GM23338 (cell line): ENCODE measurements at regions not wholly inside any gene's neighbourhood (a gene's known extent, or its start where the extent isn't known, plus 50 kb on each side); places are given as distances from the start of the nearest gene placed in this dataset.

Experiments
- CREB1 ChIP-seq: fragments of 250-450 bp; sonication (Bioruptor Pico); IDR thresholded peaks from 2 replicates; pipeline ENCODE4 v1.5.0; 2020; ENCODE audit warnings: low read depth, mild to moderate bottlenecking, moderate library complexity
- EZH2 ChIP-seq: fragments of 200-600 bp; sonication (generic); IDR thresholded peaks from one replicate; pipeline ENCODE4 v1.8.0; 2017; ENCODE audit warnings: antibody characterized with exemption, mild to moderate bottlenecking, low read depth; ENCODE audit not compliant: unreplicated experiment
- EZH2phosphoT487 ChIP-seq: fragments of 200-600 bp; sonication (generic); IDR thresholded peaks from one replicate; pipeline ENCODE4 v1.8.1; 2018; ENCODE audit warnings: antibody characterized with exemption; ENCODE audit not compliant: unreplicated experiment
- JUNB ChIP-seq: IDR thresholded peaks from one replicate; pipeline ENCODE4 v1.6.1; 2016; ENCODE audit warnings: antibody characterized with exemption; ENCODE audit not compliant: unreplicated experiment
- NANOG ChIP-seq: IDR thresholded peaks from 2 replicates; pipeline ENCODE4 v1.6.1; 2016; ENCODE audit warnings: antibody characterized with exemption, borderline replicate concordance
- POLR2AphosphoS5 ChIP-seq: IDR thresholded peaks from 2 replicates; pipeline ENCODE4 v1.6.1; 2016; ENCODE audit warnings: antibody characterized with exemption, low read depth
- STAT1 ChIP-seq: IDR thresholded peaks from one replicate; pipeline ENCODE4 v1.6.1; 2016; ENCODE audit warnings: antibody characterized with exemption; ENCODE audit not compliant: unreplicated experiment
- ZNF114 ChIP-seq: fragments of 250-450 bp; sonication (Bioruptor Pico); IDR thresholded peaks from 2 replicates; pipeline ENCODE4 v1.5.0; 2020; ENCODE audit warnings: mild to moderate bottlenecking, moderate library complexity
- ZNF331 ChIP-seq: fragments of 250-450 bp; sonication (Bioruptor Pico); IDR thresholded peaks from 2 replicates; pipeline ENCODE4 v1.5.0; 2020; ENCODE audit warnings: low read depth, mild to moderate bottlenecking, moderate library complexity
- ZNF462 ChIP-seq: fragments of 250-450 bp; sonication (Bioruptor Pico); IDR thresholded peaks from 2 replicates; pipeline ENCODE4 v1.5.0; 2020; ENCODE audit warnings: mild to moderate bottlenecking, moderate library complexity
- TF ChIP-seq, protein P1 (sequence below), 2 experiments: fragments of 200-600 bp in 1 of 2; sonication (generic) in 1 of 2; conservative IDR thresholded peaks; 2 replicates each; pipeline versions ENCODE4 v1.5.1 to v1.6.1; 2016 to 2017; ENCODE audit warnings: antibody characterized with exemption in 2 of 2, low read depth in 2 of 2, mild to moderate bottlenecking in 2 of 2, moderate library complexity in 1 of 2
- TF ChIP-seq, protein P2 (sequence below): IDR thresholded peaks from one replicate; pipeline ENCODE4 v1.6.1; 2018; ENCODE audit warnings: antibody characterized with exemption; ENCODE audit not compliant: unreplicated experiment
- TF ChIP-seq, protein P3 (sequence below): IDR thresholded peaks from 2 replicates; pipeline ENCODE4 v1.6.1; 2016; ENCODE audit warnings: antibody characterized with exemption

DNA sequence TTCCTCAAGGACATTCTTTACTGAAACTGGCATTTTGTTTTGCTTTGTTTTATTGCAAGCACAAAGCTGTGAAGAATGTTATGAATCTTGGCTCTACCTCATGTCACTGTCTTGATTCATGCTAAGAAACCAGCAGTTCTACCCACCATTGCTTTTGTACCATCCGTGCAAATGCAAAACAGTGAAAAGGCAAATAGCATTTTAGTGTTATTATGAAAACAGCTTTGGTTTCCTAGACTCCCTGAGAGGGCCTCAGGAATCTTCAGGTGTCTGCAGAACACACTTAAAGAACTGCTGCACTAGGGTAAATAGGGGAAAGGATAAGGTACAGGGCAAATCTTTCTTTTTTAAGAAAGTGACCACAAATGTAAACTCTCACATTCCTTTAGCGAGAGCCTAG lies 318.9 kb downstream of the AHR start:
- TF ChIP-seq, protein P1, sequence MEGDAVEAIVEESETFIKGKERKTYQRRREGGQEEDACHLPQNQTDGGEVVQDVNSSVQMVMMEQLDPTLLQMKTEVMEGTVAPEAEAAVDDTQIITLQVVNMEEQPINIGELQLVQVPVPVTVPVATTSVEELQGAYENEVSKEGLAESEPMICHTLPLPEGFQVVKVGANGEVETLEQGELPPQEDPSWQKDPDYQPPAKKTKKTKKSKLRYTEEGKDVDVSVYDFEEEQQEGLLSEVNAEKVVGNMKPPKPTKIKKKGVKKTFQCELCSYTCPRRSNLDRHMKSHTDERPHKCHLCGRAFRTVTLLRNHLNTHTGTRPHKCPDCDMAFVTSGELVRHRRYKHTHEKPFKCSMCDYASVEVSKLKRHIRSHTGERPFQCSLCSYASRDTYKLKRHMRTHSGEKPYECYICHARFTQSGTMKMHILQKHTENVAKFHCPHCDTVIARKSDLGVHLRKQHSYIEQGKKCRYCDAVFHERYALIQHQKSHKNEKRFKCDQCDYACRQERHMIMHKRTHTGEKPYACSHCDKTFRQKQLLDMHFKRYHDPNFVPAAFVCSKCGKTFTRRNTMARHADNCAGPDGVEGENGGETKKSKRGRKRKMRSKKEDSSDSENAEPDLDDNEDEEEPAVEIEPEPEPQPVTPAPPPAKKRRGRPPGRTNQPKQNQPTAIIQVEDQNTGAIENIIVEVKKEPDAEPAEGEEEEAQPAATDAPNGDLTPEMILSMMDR (conservative IDR thresholded peaks at IDR 0.05; ENCODE audit: low read depth in 2 of 2), result no peak
- no peak for TF ChIP-seq EZH2phosphoT487
- TF ChIP-seq POLR2AphosphoS5, result no peak
- TF ChIP-seq ZNF331 (CRISPR knock-in tag), result no peak
- TF ChIP-seq EZH2, result no peak
- TF ChIP-seq STAT1, result no peak
- TF ChIP-seq, protein P2, sequence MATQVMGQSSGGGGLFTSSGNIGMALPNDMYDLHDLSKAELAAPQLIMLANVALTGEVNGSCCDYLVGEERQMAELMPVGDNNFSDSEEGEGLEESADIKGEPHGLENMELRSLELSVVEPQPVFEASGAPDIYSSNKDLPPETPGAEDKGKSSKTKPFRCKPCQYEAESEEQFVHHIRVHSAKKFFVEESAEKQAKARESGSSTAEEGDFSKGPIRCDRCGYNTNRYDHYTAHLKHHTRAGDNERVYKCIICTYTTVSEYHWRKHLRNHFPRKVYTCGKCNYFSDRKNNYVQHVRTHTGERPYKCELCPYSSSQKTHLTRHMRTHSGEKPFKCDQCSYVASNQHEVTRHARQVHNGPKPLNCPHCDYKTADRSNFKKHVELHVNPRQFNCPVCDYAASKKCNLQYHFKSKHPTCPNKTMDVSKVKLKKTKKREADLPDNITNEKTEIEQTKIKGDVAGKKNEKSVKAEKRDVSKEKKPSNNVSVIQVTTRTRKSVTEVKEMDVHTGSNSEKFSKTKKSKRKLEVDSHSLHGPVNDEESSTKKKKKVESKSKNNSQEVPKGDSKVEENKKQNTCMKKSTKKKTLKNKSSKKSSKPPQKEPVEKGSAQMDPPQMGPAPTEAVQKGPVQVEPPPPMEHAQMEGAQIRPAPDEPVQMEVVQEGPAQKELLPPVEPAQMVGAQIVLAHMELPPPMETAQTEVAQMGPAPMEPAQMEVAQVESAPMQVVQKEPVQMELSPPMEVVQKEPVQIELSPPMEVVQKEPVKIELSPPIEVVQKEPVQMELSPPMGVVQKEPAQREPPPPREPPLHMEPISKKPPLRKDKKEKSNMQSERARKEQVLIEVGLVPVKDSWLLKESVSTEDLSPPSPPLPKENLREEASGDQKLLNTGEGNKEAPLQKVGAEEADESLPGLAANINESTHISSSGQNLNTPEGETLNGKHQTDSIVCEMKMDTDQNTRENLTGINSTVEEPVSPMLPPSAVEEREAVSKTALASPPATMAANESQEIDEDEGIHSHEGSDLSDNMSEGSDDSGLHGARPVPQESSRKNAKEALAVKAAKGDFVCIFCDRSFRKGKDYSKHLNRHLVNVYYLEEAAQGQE, result no peak
- TF ChIP-seq CREB1 (CRISPR knock-in tag), result no peak
- TF ChIP-seq, protein P3, sequence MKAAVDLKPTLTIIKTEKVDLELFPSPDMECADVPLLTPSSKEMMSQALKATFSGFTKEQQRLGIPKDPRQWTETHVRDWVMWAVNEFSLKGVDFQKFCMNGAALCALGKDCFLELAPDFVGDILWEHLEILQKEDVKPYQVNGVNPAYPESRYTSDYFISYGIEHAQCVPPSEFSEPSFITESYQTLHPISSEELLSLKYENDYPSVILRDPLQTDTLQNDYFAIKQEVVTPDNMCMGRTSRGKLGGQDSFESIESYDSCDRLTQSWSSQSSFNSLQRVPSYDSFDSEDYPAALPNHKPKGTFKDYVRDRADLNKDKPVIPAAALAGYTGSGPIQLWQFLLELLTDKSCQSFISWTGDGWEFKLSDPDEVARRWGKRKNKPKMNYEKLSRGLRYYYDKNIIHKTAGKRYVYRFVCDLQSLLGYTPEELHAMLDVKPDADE, result no peak
- TF ChIP-seq JUNB, result no peak
- TF ChIP-seq NANOG, result no peak
- TF ChIP-seq ZNF114 (CRISPR knock-in tag), result no peak
- no peak for TF ChIP-seq ZNF462 (CRISPR knock-in tag)
